ENCODE measurements at regions not wholly inside any gene's neighbourhood (a gene's known extent, or its start where the extent isn't known, plus 50 kb on each side); places are given as distances from the start of the nearest gene placed in this dataset.
"Not testable (repeated sequence)": the region's sequence is repeated elsewhere in the genome, so short reads cannot be mapped to it uniquely, and the experiment has no call there.

- no peak for DNase-seq (ENCODE audit: low read depth)
Measured at GRCh38 chr5:131107128-131107527, 57.9 kb downstream of the HINT1 start.

GRCh38 chr5:131104169-131104808, 60.8 kb downstream of the HINT1 start:
- no peak for DNase-seq (ENCODE audit: low read depth)

- DNase-seq (ENCODE audit: low read depth) = no peak
Measured at GRCh38 chr5:131096774-131097710, 68.0 kb downstream of the HINT1 start.

GRCh38 chr5:131095561-131095960, 69.5 kb downstream of the HINT1 start:
- not testable (repeated sequence) for DNase-seq (ENCODE audit: low read depth)

- DNase-seq (ENCODE audit: low read depth) = no peak
Measured at GRCh38 chr5:131084436-131084835, 80.6 kb downstream of the HINT1 start.

GRCh38 chr5:131081913-131082488, 83.1 kb downstream of the HINT1 start:
- DNase-seq (ENCODE audit: low read depth) = no peak

GRCh38 chr5:131081374-131081773, 83.7 kb downstream of the HINT1 start:
- DNase-seq (ENCODE audit: low read depth) = no peak

GRCh38 chr5:131079232-131079631, 85.8 kb downstream of the HINT1 start:
- no peak for DNase-seq (ENCODE audit: low read depth)

- peak; percentile 37 for DNase-seq (ENCODE audit: low read depth)
Measured at GRCh38 chr5:131068893-131069643, 96.0 kb downstream of the HINT1 start.

GRCh38 chr5:131068076-131068475, 97.0 kb downstream of the HINT1 start:
- DNase-seq (ENCODE audit: low read depth) = no peak

GRCh38 chr5:131067636-131068035, 97.4 kb downstream of the HINT1 start:
- DNase-seq (ENCODE audit: low read depth) = no peak

GRCh38 chr5:131064669-131065371, 100.2 kb downstream of the HINT1 start:
- DNase-seq (ENCODE audit: low read depth) = no peak

- DNase-seq (ENCODE audit: low read depth) = no peak
Measured at GRCh38 chr5:131042021-131042789, 122.9 kb downstream of the HINT1 start.

GRCh38 chr5:131023498-131023865, 141.6 kb downstream of the HINT1 start:
- DNase-seq (ENCODE audit: low read depth) = no peak

GRCh38 chr5:131022811-131023497, 142.1 kb downstream of the HINT1 start:
- no peak for DNase-seq (ENCODE audit: low read depth)

- DNase-seq (ENCODE audit: low read depth) = no peak
Measured at GRCh38 chr5:131021646-131022045, 143.4 kb downstream of the HINT1 start.

GRCh38 chr5:131019601-131020315, 145.3 kb downstream of the HINT1 start:
- DNase-seq (ENCODE audit: low read depth) = no peak

GRCh38 chr5:131019111-131019510, 145.9 kb downstream of the HINT1 start:
- DNase-seq (ENCODE audit: low read depth) = no peak

- DNase-seq (ENCODE audit: low read depth) = no peak
Measured at GRCh38 chr5:131008329-131008728, 156.7 kb downstream of the HINT1 start.

Data from activated T-helper 1 cell treated with Interleukin-2 at 50 U/mL for 16 hours (primary cell).